Spinal cord (tissue), 9 donors: ENCODE measurements at regions not wholly inside any gene's neighbourhood (a gene's known extent, or its start where the extent isn't known, plus 50 kb on each side); places are given as distances from the start of the nearest gene placed in this dataset.

Experiments used
- DNase-seq, 6 donors: peaks; one replicate each; pipeline versions ENCODE4 v3.0.0 to v3.0.0-alpha.2; 2013 to 2015; ENCODE audit warnings: low spot score in 6 of 6, low read depth in 4 of 6
- H3K27ac ChIP-seq: one replicate; pipeline ENCODE4 v1.5.1; 2013; ENCODE audit warnings: low read depth, low read length, control low read depth
- H3K27me3 ChIP-seq: one replicate; pipeline ENCODE4 v1.6.1; 2013; ENCODE audit warnings: low read length; ENCODE audit not compliant: control insufficient read depth, insufficient read depth
- H3K36me3 ChIP-seq: one replicate; pipeline ENCODE4 v1.6.1; 2013; ENCODE audit warnings: low read length; ENCODE audit not compliant: control insufficient read depth, insufficient read depth
- H3K4me1 ChIP-seq: one replicate; pipeline ENCODE4 v1.6.1; 2013; ENCODE audit warnings: low read length; ENCODE audit not compliant: control insufficient read depth, insufficient read depth
- H3K4me3 ChIP-seq: one replicate; pipeline ENCODE4 v1.5.1; 2013; ENCODE audit warnings: low read depth, low read length, control low read depth
- H3K9me3 ChIP-seq: one replicate; pipeline ENCODE4 v1.6.1; 2013; ENCODE audit warnings: low read length; ENCODE audit not compliant: control insufficient read depth, insufficient read depth
- WGBS: methylation state at CpG from one replicate; pipeline ENCODE4 v1.1.5; 2013; ENCODE audit warnings: missing lambda C conversion rate; ENCODE audit not compliant: insufficient coverage; 5-methylcytosine and 5-hydroxymethylcytosine counted together
- donor health status: healthy.

DNA sequence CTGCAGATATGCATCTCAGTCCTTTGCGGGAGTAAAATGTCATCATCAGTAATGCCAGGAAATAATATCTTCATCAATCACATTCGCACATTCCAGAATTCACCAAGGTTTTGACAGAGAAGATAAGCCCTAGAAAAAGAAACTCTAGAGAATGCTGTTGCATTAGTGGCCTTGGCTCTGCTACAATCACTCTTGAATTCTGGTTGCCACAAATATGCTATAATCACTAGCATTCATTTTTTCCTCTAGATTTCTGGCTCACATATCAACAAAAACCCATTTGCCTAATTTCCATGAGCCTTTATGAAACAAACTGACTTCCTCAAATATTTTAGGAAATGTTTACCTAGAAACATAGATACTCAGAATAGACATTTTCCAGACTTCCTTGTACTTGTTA, 653.4 kb downstream of the ANXA1 start:
- H3K4me1 ChIP-seq: no peaks in the 10 kb centered on the region
- no peaks in the 10 kb centered on the region for H3K36me3 ChIP-seq
- no peak for DNase-seq
- H3K27me3 ChIP-seq: no peaks in the 10 kb centered on the region
- no CpG with 5 or more reads among the region's 2 CpGs for WGBS
- no peak overlapping the region for H3K27ac ChIP-seq
- no peaks in the 10 kb centered on the region for H3K9me3 ChIP-seq
- H3K4me3 ChIP-seq: no peak overlapping the region

DNA sequence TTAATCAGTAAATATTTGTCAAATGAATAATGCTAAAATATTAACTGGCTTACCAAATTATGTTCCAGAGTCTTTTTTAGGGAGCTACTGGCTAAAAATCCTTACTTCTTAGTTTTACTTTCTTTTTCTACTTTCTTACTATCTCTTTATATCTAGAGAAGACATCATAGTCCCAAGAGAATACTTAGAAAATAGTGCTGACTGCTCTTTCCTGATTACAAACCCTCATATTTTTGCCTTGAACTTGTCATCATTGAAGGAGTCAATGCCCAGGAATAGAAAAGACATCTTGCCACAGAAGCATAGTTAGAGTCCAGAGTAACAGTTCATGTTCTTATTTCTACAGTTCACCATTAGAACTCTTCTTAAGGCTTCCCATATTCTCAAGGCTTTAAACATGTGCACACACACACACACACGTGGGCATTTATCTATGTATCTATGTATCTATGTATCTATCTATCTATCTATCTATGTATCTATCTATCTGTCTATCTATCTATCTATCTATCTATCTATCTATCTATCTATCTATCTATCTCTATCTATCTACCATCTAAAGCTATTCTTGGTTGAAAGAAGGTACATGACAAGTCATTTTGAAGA, 654.3 kb downstream of the ANXA1 start:
- Histone ChIP-seq H3K4me3 (no peak overlapping the region), H3K4me1 (no peaks in the 10 kb centered on the region), H3K27me3 (no peaks in the 10 kb centered on the region), H3K9me3 (no peaks in the 10 kb centered on the region), H3K36me3 (no peaks in the 10 kb centered on the region), H3K27ac (no peak overlapping the region)
- no peak for DNase-seq
- no CpG with 5 or more reads among the region's 1 CpG for WGBS

DNA sequence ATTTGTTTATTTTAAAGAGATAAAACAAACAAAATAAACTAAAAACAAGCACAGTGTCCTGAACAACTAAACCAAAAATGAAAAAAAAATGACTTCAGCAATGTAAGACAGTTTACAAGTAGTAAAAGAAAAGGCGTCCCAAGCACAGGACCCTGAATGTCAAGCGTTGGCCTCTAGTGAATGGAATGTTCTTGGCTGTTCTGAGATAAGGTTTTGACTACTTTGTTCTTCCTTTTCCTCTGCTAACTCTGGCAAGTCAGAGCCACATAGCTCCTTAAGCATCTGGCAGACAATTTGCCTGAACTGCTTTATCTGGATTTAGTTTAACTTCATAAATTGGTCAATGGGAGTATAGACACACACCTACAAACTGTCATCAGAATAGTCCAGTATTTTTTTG, 655.2 kb downstream of the ANXA1 start:
- H3K27ac ChIP-seq: no peak overlapping the region
- H3K9me3 ChIP-seq: no peaks in the 10 kb centered on the region
- H3K27me3 ChIP-seq: no peaks in the 10 kb centered on the region
- no peak for DNase-seq
- H3K4me3 ChIP-seq: no peak overlapping the region
- H3K4me1 ChIP-seq: no peaks in the 10 kb centered on the region
- WGBS: no CpG with 5 or more reads among the region's 2 CpGs
- no peaks in the 10 kb centered on the region for H3K36me3 ChIP-seq

- no peak overlapping the region for H3K4me3 ChIP-seq
- H3K9me3 ChIP-seq: no peaks in the 10 kb centered on the region
- H3K4me1 ChIP-seq: no peaks in the 10 kb centered on the region
- H3K27ac ChIP-seq: no peak overlapping the region
- H3K36me3 ChIP-seq: no peaks in the 10 kb centered on the region
- WGBS: no CpG with 5 or more reads among the region's 1 CpG
- no peaks in the 10 kb centered on the region for H3K27me3 ChIP-seq
- DNase-seq: no peak
These were observed 656.3 kb downstream of the ANXA1 start for GRCh38 chr9:73807952-73808351.

- H3K27ac ChIP-seq: no peak overlapping the region
- no peaks in the 10 kb centered on the region for H3K4me1 ChIP-seq
- WGBS: 73% methylated on average over 1 of the region's 3 CpGs
- no peak overlapping the region for H3K4me3 ChIP-seq
- H3K9me3 ChIP-seq: no peaks in the 10 kb centered on the region
- H3K36me3 ChIP-seq: no peaks in the 10 kb centered on the region
- H3K27me3 ChIP-seq: no peaks in the 10 kb centered on the region
- DNase-seq: no peak
These were observed 659.0 kb downstream of the ANXA1 start for GRCh38 chr9:73810585-73811215.

DNA sequence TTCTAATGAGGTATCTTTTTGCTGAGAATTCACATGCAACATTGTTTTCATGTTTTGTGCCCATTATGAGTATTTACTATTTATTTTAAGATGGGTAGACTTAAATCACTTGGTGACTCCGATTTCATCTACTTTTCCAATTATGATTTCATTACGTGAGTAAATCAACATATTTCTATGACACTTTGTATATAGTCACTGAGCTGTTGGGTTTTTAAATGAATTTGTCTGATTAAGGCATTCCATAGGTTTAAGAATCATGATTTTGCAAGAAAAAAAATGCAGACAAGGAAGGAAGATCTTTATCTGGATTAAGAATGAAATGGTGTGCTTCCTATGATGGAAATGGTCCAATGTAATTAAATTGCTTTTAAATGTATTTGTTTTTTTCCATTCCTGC, 661.9 kb downstream of the ANXA1 start:
- Histone ChIP-seq H3K4me1 (no peaks in the 10 kb centered on the region), H3K36me3 (no peaks in the 10 kb centered on the region), H3K27me3 (no peaks in the 10 kb centered on the region), H3K4me3 (no peak overlapping the region), H3K9me3 (no peaks in the 10 kb centered on the region), H3K27ac (no peak overlapping the region)
- no peak for DNase-seq
- no CpG with 5 or more reads among the region's 2 CpGs for WGBS

GRCh38 chr9:73816905-73817304, 665.2 kb downstream of the ANXA1 start:
- Histone ChIP-seq H3K4me3 (no peak overlapping the region), H3K27me3 (no peaks in the 10 kb centered on the region), H3K27ac (no peak overlapping the region), H3K9me3 (no peaks in the 10 kb centered on the region), H3K4me1 (no peaks in the 10 kb centered on the region), H3K36me3 (no peaks in the 10 kb centered on the region)
- DNase-seq: no peak
- WGBS: 34% methylated on average over 2 of the region's 12 CpGs

DNA sequence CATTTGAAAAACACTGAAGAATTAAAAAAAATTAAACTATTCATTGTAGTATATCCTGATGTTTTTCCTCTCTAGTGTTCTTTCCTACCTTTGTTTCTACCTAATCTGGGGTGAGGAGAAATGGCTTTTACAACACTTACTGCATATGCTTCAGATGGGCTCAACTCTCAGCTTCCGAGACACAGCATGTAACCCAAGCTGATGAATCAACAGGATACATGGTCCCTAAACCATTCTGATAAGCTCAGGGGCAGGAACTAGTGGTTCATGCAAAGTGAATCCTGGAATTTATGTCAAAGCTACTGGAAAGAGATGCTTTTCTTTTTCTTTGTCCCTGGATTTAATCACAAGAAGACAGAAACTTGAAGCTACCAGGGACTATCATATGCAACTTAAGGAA, 672.5 kb upstream of the RORB start:
- no peaks in the 10 kb centered on the region for H3K36me3 ChIP-seq
- H3K27me3 ChIP-seq: no peaks in the 10 kb centered on the region
- no peak overlapping the region for H3K4me3 ChIP-seq
- no CpG with 5 or more reads among the region's 1 CpG for WGBS
- H3K27ac ChIP-seq: no peak overlapping the region
- no peaks in the 10 kb centered on the region for H3K9me3 ChIP-seq
- H3K4me1 ChIP-seq: no peaks in the 10 kb centered on the region
- DNase-seq: no peak

DNA sequence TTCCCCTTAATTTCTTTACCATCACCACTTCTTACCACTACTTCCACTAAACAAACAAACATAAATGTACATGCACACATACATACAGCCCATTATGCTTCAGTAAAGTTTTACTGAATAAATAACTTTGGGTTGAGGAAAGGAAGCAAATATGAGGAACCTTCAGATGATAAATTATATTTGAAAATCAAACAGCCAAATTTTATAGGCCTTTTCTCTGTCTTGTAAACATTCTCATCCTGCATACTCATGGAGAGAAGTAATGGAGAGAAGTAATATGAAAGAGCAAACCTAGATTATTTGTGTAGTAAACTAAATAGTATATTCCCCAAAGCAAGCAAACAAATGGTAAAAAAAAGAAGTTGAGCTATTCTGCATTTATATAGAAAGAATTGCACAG, 658.3 kb upstream of the RORB start:
- H3K4me3 ChIP-seq: no peak overlapping the region
- no peaks in the 10 kb centered on the region for H3K4me1 ChIP-seq
- H3K36me3 ChIP-seq: no peaks in the 10 kb centered on the region
- DNase-seq: no peak
- no peak overlapping the region for H3K27ac ChIP-seq
- H3K9me3 ChIP-seq: no peaks in the 10 kb centered on the region
- H3K27me3 ChIP-seq: no peaks in the 10 kb centered on the region

- DNase-seq: no peak
- Histone ChIP-seq H3K9me3 (no peaks in the 10 kb centered on the region), H3K27me3 (no peaks in the 10 kb centered on the region), H3K4me3 (no peak overlapping the region), H3K4me1 (no peaks in the 10 kb centered on the region), H3K36me3 (no peaks in the 10 kb centered on the region), H3K27ac (no peak overlapping the region)
- WGBS: 88% methylated on average over 1 of the region's 2 CpGs
These were observed 657.7 kb upstream of the RORB start for GRCh38 chr9:73839471-73839870.
